22Rv1 (cell line): ENCODE measurements at regions not wholly inside any gene's neighbourhood (a gene's known extent, or its start where the extent isn't known, plus 50 kb on each side); places are given as distances from the start of the nearest gene placed in this dataset.

Experiments used
- CTCF ChIP-seq: fragments of 450-650 bp; IDR thresholded peaks from 2 replicates; pipeline ENCODE4 v1.5.1; 2017; ENCODE audit warnings: mild to moderate bottlenecking
- ZFX ChIP-seq: fragments of 450-650 bp; IDR thresholded peaks from 2 replicates; pipeline ENCODE4 v1.6.1; 2017; ENCODE audit warnings: antibody characterized with exemption, borderline replicate concordance

- TF ChIP-seq CTCF (no peak), ZFX (no peak)
These were observed 173.5 kb upstream of the FRMD6 start for GRCh38 chr14:51478175-51478621.
